Uterus (tissue), 2 donors: ENCODE measurements at regions not wholly inside any gene's neighbourhood (a gene's known extent, or its start where the extent isn't known, plus 50 kb on each side); places are given as distances from the start of the nearest gene placed in this dataset.

Source experiments
- POLR2A ChIP-seq, 2 donors: fragments of 450-650 bp; IDR thresholded peaks; one replicate each; pipeline ENCODE4 v1.6.1; 2016; ENCODE audit warnings: antibody characterized with exemption in 2 of 2, mild to moderate bottlenecking in 1 of 2, moderate library complexity in 1 of 2
- TF ChIP-seq, protein P1 (sequence below), 4 experiments: fragments of 200-600 bp in 2 of 4; fragments of 450-650 bp in 2 of 4; sonication (generic) in 2 of 4; IDR thresholded peaks; one replicate each; pipeline ENCODE4 v1.5.1; 2016 to 2019; ENCODE audit warnings: antibody characterized with exemption in 4 of 4, mild to moderate bottlenecking in 2 of 4, moderate library complexity in 1 of 4

DNA sequence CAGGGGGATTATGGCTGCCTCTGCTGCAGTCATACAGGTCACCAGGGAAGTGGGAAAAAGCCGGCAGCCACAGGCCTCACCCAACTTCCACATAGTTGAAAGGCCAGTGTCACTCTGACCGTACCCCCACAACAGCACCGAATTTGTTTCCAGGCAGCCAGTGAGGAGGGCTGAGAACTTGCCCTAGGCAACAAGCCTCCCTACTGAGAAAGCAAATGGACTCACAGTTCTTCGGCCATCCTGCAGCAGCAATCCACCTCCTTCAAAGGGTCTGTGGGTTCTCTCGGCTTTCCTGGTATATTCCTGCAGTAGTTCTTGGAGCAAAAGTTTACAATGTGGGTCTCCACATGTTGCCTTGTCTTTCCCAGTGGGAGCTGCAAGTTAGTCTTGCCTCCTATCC lies 251.3 kb downstream of the ETNK1 start:
- TF ChIP-seq, protein P1, sequence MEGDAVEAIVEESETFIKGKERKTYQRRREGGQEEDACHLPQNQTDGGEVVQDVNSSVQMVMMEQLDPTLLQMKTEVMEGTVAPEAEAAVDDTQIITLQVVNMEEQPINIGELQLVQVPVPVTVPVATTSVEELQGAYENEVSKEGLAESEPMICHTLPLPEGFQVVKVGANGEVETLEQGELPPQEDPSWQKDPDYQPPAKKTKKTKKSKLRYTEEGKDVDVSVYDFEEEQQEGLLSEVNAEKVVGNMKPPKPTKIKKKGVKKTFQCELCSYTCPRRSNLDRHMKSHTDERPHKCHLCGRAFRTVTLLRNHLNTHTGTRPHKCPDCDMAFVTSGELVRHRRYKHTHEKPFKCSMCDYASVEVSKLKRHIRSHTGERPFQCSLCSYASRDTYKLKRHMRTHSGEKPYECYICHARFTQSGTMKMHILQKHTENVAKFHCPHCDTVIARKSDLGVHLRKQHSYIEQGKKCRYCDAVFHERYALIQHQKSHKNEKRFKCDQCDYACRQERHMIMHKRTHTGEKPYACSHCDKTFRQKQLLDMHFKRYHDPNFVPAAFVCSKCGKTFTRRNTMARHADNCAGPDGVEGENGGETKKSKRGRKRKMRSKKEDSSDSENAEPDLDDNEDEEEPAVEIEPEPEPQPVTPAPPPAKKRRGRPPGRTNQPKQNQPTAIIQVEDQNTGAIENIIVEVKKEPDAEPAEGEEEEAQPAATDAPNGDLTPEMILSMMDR (IDR thresholded peaks at IDR 0.05) = no peak
- TF ChIP-seq POLR2A (IDR thresholded peaks at IDR 0.05) = no peak
